B cell (primary cell): ENCODE measurements at regions not wholly inside any gene's neighbourhood (a gene's known extent, or its start where the extent isn't known, plus 50 kb on each side); places are given as distances from the start of the nearest gene placed in this dataset.

Experiments
- ATAC-seq: fragments of 200-7000 bp; cut with Tn5 transposase; one replicate; pipeline ENCODE4 v1.10.0; 2021; ENCODE audit warnings: low read depth, mild to moderate bottlenecking, moderate number of reproducible peaks, moderate library complexity
- CTCF ChIA-PET: fragments of 350-600 bp; sonication (Branson Sonifier 250); formaldehyde crosslinking; loops from one replicate; lab custom pipeline; 2021; ENCODE audit warnings: antibody characterized with exemption, inconsistent platforms; lab: Charles Lee
- POLR2A ChIA-PET: fragments of 350-600 bp; sonication (Branson Sonifier 250); formaldehyde crosslinking; loops from one replicate; lab custom pipeline; 2021; ENCODE audit warnings: antibody characterized with exemption; lab: Charles Lee
- DNase-seq: peaks from one replicate; pipeline ENCODE4 v3.0.0; 2013
- H2AFZ ChIP-seq: 2 replicates; pipeline ENCODE4 v1.6.1; 2012; ENCODE audit warnings: mild to moderate bottlenecking, low read depth, low read length; ENCODE audit not compliant: insufficient read depth, poor library complexity, severe bottlenecking
- H3K27ac ChIP-seq, 2 donors: 1 replicate in 1 of 2; 2 replicates in 1 of 2; pipeline ENCODE4 v1.5.1; 2012 to 2013; ENCODE audit warnings: low read length in 2 of 2, mild to moderate bottlenecking in 2 of 2, moderate library complexity in 1 of 2
- H3K27me3 ChIP-seq, 4 experiments: fragments of 200-600 bp in 1 of 4; sonication (generic) in 1 of 4; replicated peaks in 1 of 4; 1 replicate in 2 of 4; 2 replicates in 2 of 4; pipeline versions ENCODE4 v1.6.1 to v1.7.0; 2013 to 2016; ENCODE audit warnings: low read length in 3 of 4, mild to moderate bottlenecking in 2 of 4, mixed read lengths in 1 of 4, moderate library complexity in 1 of 4; ENCODE audit not compliant: insufficient read depth in 4 of 4, control insufficient read depth in 3 of 4; ENCODE audit errors: control extremely low read depth in 1 of 4
- H3K36me3 ChIP-seq, 2 experiments: replicated peaks in 1 of 2; 1 replicate in 1 of 2; 2 replicates in 1 of 2; pipeline versions ENCODE4 v1.6.1 to v1.7.1; 2013; ENCODE audit warnings: low read length in 1 of 2; ENCODE audit not compliant: insufficient read depth in 2 of 2, control insufficient read depth in 1 of 2; ENCODE audit errors: control extremely low read depth in 1 of 2, extremely low read depth in 1 of 2
- H3K4me1 ChIP-seq, 2 donors: fragments of 200-600 bp in 1 of 2; sonication (generic) in 1 of 2; 1 replicate in 1 of 2; 2 replicates in 1 of 2; pipeline versions ENCODE4 v1.5.1 to v1.6.1; 2013 to 2017; ENCODE audit warnings: low read length in 2 of 2; ENCODE audit not compliant: control insufficient read depth in 2 of 2, insufficient read depth in 2 of 2
- H3K4me2 ChIP-seq: replicated peaks from 2 replicates; pipeline ENCODE3; 2012; ENCODE audit warnings: mild to moderate bottlenecking, low read depth, low read length; ENCODE audit not compliant: poor library complexity, severe bottlenecking
- H3K4me3 ChIP-seq, 5 experiments: fragments of 200-600 bp in 1 of 5; sonication (generic) in 1 of 5; 1 replicate in 3 of 5; 2 replicates in 2 of 5; pipeline versions ENCODE4 v1.5.1 to v1.7.0; 2011 to 2016; ENCODE audit warnings: low read length in 4 of 5, mild to moderate bottlenecking in 4 of 5, low read depth in 2 of 5, control low read depth in 1 of 5, moderate library complexity in 1 of 5; ENCODE audit not compliant: insufficient read depth in 1 of 5; ENCODE audit errors: control extremely low read depth in 1 of 5, extremely low read depth in 1 of 5
- H3K79me2 ChIP-seq: fragments of 200-600 bp; sonication (generic); one replicate; pipeline ENCODE4 v1.6.0; 2016; ENCODE audit warnings: low read length; ENCODE audit not compliant: control insufficient read depth, insufficient read depth
- H3K9ac ChIP-seq: fragments of 200-600 bp; sonication (generic); 2 replicates; pipeline ENCODE4 v1.6.1; 2017; ENCODE audit warnings: mild to moderate bottlenecking, low read length, moderate library complexity
- H3K9me3 ChIP-seq, 3 donors: one replicate each; pipeline versions ENCODE4 v1.6.1 to v1.7.1; 2013; ENCODE audit warnings: low read length in 2 of 3; ENCODE audit not compliant: control insufficient read depth in 2 of 3, insufficient read depth in 1 of 3; ENCODE audit errors: control extremely low read depth in 1 of 3
- H4K20me1 ChIP-seq: 2 replicates; pipeline ENCODE4 v1.6.0; 2012; ENCODE audit warnings: mild to moderate bottlenecking, low read length; ENCODE audit not compliant: insufficient read depth, control insufficient read depth, poor library complexity, severe bottlenecking
- H3K27ac Mint-ChIP-seq: one replicate; pipeline ENCODE4 v1.8.0; 2021; ENCODE audit warnings: mixed read lengths
- H3K27me3 Mint-ChIP-seq: one replicate; pipeline ENCODE4 v1.8.0; 2021; ENCODE audit warnings: mixed read lengths
- H3K4me1 Mint-ChIP-seq: one replicate; pipeline ENCODE4 v1.8.0; 2021; ENCODE audit warnings: mixed read lengths
- H3K4me3 Mint-ChIP-seq: one replicate; pipeline ENCODE4 v1.8.0; 2021; ENCODE audit warnings: mixed read lengths
- H3K9me3 Mint-ChIP-seq: one replicate; pipeline ENCODE4 v1.8.0; 2022; ENCODE audit warnings: mixed read lengths; ENCODE audit not compliant: insufficient read depth
- EZH2 ChIP-seq: IDR thresholded peaks from 2 replicates; pipeline ENCODE4 v1.6.1; 2012; ENCODE audit warnings: borderline replicate concordance, low read depth, mild to moderate bottlenecking, moderate library complexity, low read length; ENCODE audit not compliant: insufficient read depth, poor library complexity, severe bottlenecking
- WGBS: methylation state at CpG from one replicate; pipeline ENCODE4 v1.1.5; 2013; ENCODE audit warnings: missing lambda C conversion rate; ENCODE audit not compliant: insufficient coverage; 5-methylcytosine and 5-hydroxymethylcytosine counted together
- intact Hi-C: fragments of 100-400 bp; cut with micrococcal nuclease; formaldehyde crosslinking; loops from one replicate; pipeline ENCODE4 v1.10.0; 2022
- TF ChIP-seq, protein P1 (sequence below): fragments of 200-600 bp; IDR thresholded peaks from one replicate; pipeline ENCODE4 v1.8.0; 2022; ENCODE audit warnings: antibody characterized with exemption, mild to moderate bottlenecking

DNA sequence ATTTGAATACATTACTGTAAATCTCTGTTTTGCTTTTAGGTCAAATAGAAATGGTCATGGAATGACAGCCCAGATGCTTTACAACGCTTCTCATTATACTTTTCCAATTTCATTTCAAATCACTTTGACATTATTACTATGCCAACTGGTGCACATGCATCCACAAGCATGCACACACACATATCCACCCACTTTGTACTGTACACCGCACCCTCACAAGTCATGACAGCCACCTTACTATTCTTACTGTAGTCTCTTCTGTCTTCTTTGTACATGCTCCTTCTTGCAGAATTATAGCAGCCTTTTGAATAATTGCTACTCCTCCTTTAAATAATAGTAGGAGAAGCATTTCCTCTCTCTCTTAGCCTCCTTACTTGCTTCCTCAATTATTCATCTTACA is 1361.4 kb downstream of the ROBO1 start:
- Mint-ChIP-seq H3K27ac (no peak overlapping the region), H3K4me1 (no peaks in the 10 kb centered on the region), H3K4me3 (no peak overlapping the region), H3K27me3 (no peaks in the 10 kb centered on the region), H3K9me3 (no peaks in the 10 kb centered on the region)
- 90% methylated on average over 2 of the region's 2 CpGs for WGBS
- Histone ChIP-seq H3K9ac (no peak overlapping the region), H3K27me3 (no peaks in the 10 kb centered on the region), H3K36me3 (no peaks in the 10 kb centered on the region), H3K4me2 (no peak overlapping the region), H3K27ac (no peak overlapping the region), H4K20me1 (no peaks in the 10 kb centered on the region), H3K4me1 (no peaks in the 10 kb centered on the region), H3K9me3 (peaks cover 0 to 1% (median 0%) of the 10 kb centered on the region in 3 donors), H3K79me2 (no peaks in the 10 kb centered on the region), H2AFZ (no peak overlapping the region), H3K4me3 (no peak overlapping the region)
- ATAC-seq (no peak), DNase-seq (no peak)
- TF ChIP-seq, protein P1, sequence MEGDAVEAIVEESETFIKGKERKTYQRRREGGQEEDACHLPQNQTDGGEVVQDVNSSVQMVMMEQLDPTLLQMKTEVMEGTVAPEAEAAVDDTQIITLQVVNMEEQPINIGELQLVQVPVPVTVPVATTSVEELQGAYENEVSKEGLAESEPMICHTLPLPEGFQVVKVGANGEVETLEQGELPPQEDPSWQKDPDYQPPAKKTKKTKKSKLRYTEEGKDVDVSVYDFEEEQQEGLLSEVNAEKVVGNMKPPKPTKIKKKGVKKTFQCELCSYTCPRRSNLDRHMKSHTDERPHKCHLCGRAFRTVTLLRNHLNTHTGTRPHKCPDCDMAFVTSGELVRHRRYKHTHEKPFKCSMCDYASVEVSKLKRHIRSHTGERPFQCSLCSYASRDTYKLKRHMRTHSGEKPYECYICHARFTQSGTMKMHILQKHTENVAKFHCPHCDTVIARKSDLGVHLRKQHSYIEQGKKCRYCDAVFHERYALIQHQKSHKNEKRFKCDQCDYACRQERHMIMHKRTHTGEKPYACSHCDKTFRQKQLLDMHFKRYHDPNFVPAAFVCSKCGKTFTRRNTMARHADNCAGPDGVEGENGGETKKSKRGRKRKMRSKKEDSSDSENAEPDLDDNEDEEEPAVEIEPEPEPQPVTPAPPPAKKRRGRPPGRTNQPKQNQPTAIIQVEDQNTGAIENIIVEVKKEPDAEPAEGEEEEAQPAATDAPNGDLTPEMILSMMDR = no peak
- TF ChIP-seq EZH2 = no peak
- POLR2A ChIA-PET = no interaction called here
- intact Hi-C loops = no loop called here
- CTCF ChIA-PET = no interaction called here

DNA sequence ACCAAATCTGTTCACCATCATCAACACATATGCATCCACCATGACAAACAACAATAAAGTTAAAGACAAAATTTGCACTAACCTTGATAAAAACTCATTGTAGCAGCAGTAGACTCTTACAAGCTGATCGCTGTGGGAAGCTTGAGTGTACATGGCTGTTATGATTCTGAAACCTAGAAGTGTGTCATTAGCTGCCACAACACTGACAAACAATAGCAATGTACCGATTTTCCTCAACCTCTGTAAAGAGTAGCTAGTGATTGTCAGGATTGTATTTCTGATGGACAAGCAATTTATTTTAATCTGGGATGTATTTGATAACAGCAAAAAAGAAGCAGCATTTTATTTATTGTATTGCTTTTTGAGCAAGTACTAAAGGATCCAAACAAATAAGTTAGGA is 1357.7 kb downstream of the ROBO1 start:
- Histone ChIP-seq H3K9ac (no peak overlapping the region), H3K4me3 (no peak overlapping the region), H3K79me2 (no peaks in the 10 kb centered on the region), H2AFZ (no peak overlapping the region), H3K27me3 (no peaks in the 10 kb centered on the region), H3K36me3 (no peaks in the 10 kb centered on the region), H3K4me2 (no peak overlapping the region), H3K4me1 (no peaks in the 10 kb centered on the region), H3K27ac (no peak overlapping the region), H3K9me3 (no peaks in the 10 kb centered on the region), H4K20me1 (no peaks in the 10 kb centered on the region)
- intact Hi-C loops = no loop called here
- ATAC-seq (no peak), DNase-seq (no peak)
- H3K4me3 Mint-ChIP-seq = no peak overlapping the region
- H3K4me1 Mint-ChIP-seq = no peaks in the 10 kb centered on the region
- TF ChIP-seq, protein P1 = no peak
- TF ChIP-seq EZH2 = no peak
- H3K9me3 Mint-ChIP-seq = no peaks in the 10 kb centered on the region
- ChIA-PET CTCF (no interaction called here), POLR2A (no interaction called here)
- H3K27ac Mint-ChIP-seq = no peak overlapping the region
- no peaks in the 10 kb centered on the region for H3K27me3 Mint-ChIP-seq
- no CpG with 5 or more reads among the region's 2 CpGs for WGBS
